HepG2 (cell line): ENCODE measurements at regions not wholly inside any gene's neighbourhood (a gene's known extent, or its start where the extent isn't known, plus 50 kb on each side); places are given as distances from the start of the nearest gene placed in this dataset.

Source experiments
- EP300 ChIP-seq, 3 experiments: sonication (generic) in 1 of 3; formaldehyde crosslinking in 1 of 3; IDR thresholded peaks; 2 replicates each; pipeline versions ENCODE4 v1.5.1 to v1.6.1; 2011 to 2020; ENCODE audit warnings: low read depth in 2 of 3, low read length in 2 of 3, borderline replicate concordance in 1 of 3, improper control_type of control experiment in 1 of 3, mild to moderate bottlenecking in 1 of 3, missing genetic modification reagents in 1 of 3, moderate library complexity in 1 of 3
- PAX8 ChIP-seq: sonication (generic); formaldehyde crosslinking; IDR thresholded peaks from 2 replicates; pipeline ENCODE4 v1.8.0; 2022; ENCODE audit warnings: mild to moderate bottlenecking, missing genetic modification reagents, borderline replicate concordance
- U2AF1 ChIP-seq: fragments of 200-400 bp; formaldehyde crosslinking; optimal IDR thresholded peaks from 2 replicates; pipeline ENCODE3; 2017; ENCODE audit warnings: mild to moderate bottlenecking, low read depth, low read length
- ZNF180 ChIP-seq: sonication (generic); formaldehyde crosslinking; IDR thresholded peaks from 2 replicates; pipeline ENCODE4 v1.4.0; 2020; ENCODE audit warnings: low read depth, missing genetic modification reagents, borderline replicate concordance
- ZNF567 ChIP-seq: sonication (generic); formaldehyde crosslinking; IDR thresholded peaks from 2 replicates; pipeline ENCODE4 v1.8.1; 2023; ENCODE audit warnings: mild to moderate bottlenecking, missing genetic modification reagents, borderline replicate concordance
- ZSCAN30 ChIP-seq: sonication (generic); formaldehyde crosslinking; IDR thresholded peaks from 2 replicates; pipeline ENCODE4 v1.5.0; 2020; ENCODE audit warnings: mild to moderate bottlenecking, missing genetic modification reagents
- TF ChIP-seq, protein P1 (sequence below): sonication (generic); formaldehyde crosslinking; IDR thresholded peaks from 2 replicates; pipeline ENCODE4 v1.4.0; 2020; ENCODE audit warnings: missing genetic modification reagents
- TF ChIP-seq, protein P2 (sequence below): sonication (generic); formaldehyde crosslinking; IDR thresholded peaks from 2 replicates; pipeline ENCODE4 v1.5.0; 2020; ENCODE audit warnings: mild to moderate bottlenecking, missing genetic modification reagents, moderate library complexity
- TF ChIP-seq, protein P3 (sequence below): sonication (generic); formaldehyde crosslinking; IDR thresholded peaks from 2 replicates; pipeline ENCODE4 v1.4.0; 2020; ENCODE audit warnings: mild to moderate bottlenecking, low read depth, missing genetic modification reagents
- TF ChIP-seq, protein P4 (sequence below): sonication (generic); formaldehyde crosslinking; conservative IDR thresholded peaks from 2 replicates; pipeline ENCODE4 v1.4.0; 2020; ENCODE audit warnings: missing genetic modification reagents

DNA sequence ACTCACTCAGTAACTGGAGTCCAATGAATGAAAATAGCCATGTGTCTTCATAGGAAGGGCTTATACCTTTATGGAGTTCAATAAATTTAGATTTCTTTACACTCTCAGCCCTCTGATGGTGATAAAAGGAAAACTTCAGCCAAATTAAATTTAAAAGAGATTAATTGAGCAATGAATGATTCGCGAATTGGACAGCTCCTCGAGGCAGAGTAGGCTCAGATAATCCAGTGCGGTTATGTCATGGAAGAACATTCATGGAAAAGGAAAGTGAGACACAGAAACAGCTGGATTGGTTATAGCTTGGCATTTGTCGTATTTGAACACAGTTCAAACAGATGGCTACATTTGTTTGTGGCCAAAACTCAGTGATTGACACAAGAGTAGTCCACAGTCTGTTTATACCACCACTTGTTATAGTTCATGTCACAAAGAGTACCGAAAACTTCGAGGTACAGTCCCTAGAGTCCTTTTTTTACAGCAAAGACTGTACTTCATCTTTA is 54.6 kb upstream of the TACR3 start:
- TF ChIP-seq, protein P1, sequence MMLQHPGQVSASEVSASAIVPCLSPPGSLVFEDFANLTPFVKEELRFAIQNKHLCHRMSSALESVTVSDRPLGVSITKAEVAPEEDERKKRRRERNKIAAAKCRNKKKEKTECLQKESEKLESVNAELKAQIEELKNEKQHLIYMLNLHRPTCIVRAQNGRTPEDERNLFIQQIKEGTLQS (CRISPR knock-in tag) = no peak
- no peak for TF ChIP-seq U2AF1
- TF ChIP-seq, protein P2, sequence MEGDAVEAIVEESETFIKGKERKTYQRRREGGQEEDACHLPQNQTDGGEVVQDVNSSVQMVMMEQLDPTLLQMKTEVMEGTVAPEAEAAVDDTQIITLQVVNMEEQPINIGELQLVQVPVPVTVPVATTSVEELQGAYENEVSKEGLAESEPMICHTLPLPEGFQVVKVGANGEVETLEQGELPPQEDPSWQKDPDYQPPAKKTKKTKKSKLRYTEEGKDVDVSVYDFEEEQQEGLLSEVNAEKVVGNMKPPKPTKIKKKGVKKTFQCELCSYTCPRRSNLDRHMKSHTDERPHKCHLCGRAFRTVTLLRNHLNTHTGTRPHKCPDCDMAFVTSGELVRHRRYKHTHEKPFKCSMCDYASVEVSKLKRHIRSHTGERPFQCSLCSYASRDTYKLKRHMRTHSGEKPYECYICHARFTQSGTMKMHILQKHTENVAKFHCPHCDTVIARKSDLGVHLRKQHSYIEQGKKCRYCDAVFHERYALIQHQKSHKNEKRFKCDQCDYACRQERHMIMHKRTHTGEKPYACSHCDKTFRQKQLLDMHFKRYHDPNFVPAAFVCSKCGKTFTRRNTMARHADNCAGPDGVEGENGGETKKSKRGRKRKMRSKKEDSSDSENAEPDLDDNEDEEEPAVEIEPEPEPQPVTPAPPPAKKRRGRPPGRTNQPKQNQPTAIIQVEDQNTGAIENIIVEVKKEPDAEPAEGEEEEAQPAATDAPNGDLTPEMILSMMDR (CRISPR knock-in tag) = no peak
- TF ChIP-seq, protein P3, sequence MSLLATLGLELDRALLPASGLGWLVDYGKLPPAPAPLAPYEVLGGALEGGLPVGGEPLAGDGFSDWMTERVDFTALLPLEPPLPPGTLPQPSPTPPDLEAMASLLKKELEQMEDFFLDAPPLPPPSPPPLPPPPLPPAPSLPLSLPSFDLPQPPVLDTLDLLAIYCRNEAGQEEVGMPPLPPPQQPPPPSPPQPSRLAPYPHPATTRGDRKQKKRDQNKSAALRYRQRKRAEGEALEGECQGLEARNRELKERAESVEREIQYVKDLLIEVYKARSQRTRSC (CRISPR knock-in tag) = no peak
- no peak for TF ChIP-seq EP300 (IDR thresholded peaks at IDR 0.05; ENCODE audit: low read depth in 2 of 2, low read length in 2 of 2)
- no peak for TF ChIP-seq EP300 (CRISPR knock-in tag; IDR thresholded peaks at IDR 0.05; ENCODE audit: borderline replicate concordance)
- TF ChIP-seq ZNF567 = no peak
- TF ChIP-seq, protein P4, sequence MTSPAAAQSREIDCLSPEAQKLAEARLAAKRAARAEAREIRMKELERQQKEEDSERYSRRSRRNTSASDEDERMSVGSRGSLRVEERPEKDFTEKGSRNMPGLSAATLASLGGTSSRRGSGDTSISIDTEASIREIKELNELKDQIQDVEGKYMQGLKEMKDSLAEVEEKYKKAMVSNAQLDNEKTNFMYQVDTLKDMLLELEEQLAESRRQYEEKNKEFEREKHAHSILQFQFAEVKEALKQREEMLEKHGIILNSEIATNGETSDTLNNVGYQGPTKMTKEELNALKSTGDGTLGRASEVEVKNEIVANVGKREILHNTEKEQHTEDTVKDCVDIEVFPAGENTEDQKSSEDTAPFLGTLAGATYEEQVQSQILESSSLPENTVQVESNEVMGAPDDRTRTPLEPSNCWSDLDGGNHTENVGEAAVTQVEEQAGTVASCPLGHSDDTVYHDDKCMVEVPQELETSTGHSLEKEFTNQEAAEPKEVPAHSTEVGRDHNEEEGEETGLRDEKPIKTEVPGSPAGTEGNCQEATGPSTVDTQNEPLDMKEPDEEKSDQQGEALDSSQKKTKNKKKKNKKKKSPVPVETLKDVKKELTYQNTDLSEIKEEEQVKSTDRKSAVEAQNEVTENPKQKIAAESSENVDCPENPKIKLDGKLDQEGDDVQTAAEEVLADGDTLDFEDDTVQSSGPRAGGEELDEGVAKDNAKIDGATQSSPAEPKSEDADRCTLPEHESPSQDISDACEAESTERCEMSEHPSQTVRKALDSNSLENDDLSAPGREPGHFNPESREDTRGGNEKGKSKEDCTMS (CRISPR knock-in tag) = no peak
- no peak for TF ChIP-seq PAX8 (CRISPR knock-in tag)
- no peak for TF ChIP-seq ZNF180
- TF ChIP-seq ZSCAN30 (CRISPR knock-in tag) = no peak
